ENCODE measurements at regions not wholly inside any gene's neighbourhood (a gene's known extent, or its start where the extent isn't known, plus 50 kb on each side); places are given as distances from the start of the nearest gene placed in this dataset.

DNA sequence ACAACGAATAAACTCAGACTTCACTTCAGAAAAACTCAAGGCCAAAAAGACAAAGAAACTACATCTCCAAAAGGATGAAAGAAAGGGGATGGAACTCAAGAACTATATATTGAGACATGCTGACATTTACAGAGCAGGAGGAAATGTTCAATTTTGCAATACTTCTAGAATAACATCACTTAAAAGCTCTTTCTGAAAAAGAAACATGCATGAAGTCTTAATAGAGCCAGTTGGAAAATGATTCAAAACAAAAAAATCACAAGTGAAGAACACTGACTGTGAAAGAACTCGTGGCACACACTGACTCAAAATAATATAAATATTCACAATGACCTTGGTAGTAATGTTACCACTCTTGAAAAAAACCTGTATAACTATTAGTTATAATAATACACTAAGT lies 267.8 kb upstream of the NREP start:
- no peaks in the 10 kb centered on the region for H3K79me2 ChIP-seq
- H3K27ac ChIP-seq = no peak overlapping the region
- no peaks in the 10 kb centered on the region for H3K27me3 ChIP-seq (ENCODE audit: control insufficient read depth, insufficient read depth, low read length)
- no peak overlapping the region for H2AFZ ChIP-seq
- H3K4me1 ChIP-seq = no peaks in the 10 kb centered on the region
- H3K4me2 ChIP-seq (ENCODE audit: low read length) = no peak overlapping the region
- H3K9ac ChIP-seq = no peak overlapping the region
- no peaks in the 10 kb centered on the region for H3K36me3 ChIP-seq (ENCODE audit: control insufficient read depth, insufficient read depth, low read length)
- no peaks in the 10 kb centered on the region for H3K9me3 ChIP-seq (ENCODE audit: control insufficient read depth, low read length)
- H3K4me3 ChIP-seq (ENCODE audit: low read depth, low read length) = no peak overlapping the region
- TF ChIP-seq, protein P1, sequence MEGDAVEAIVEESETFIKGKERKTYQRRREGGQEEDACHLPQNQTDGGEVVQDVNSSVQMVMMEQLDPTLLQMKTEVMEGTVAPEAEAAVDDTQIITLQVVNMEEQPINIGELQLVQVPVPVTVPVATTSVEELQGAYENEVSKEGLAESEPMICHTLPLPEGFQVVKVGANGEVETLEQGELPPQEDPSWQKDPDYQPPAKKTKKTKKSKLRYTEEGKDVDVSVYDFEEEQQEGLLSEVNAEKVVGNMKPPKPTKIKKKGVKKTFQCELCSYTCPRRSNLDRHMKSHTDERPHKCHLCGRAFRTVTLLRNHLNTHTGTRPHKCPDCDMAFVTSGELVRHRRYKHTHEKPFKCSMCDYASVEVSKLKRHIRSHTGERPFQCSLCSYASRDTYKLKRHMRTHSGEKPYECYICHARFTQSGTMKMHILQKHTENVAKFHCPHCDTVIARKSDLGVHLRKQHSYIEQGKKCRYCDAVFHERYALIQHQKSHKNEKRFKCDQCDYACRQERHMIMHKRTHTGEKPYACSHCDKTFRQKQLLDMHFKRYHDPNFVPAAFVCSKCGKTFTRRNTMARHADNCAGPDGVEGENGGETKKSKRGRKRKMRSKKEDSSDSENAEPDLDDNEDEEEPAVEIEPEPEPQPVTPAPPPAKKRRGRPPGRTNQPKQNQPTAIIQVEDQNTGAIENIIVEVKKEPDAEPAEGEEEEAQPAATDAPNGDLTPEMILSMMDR (IDR thresholded peaks at IDR 0.05) = no peak

DNA sequence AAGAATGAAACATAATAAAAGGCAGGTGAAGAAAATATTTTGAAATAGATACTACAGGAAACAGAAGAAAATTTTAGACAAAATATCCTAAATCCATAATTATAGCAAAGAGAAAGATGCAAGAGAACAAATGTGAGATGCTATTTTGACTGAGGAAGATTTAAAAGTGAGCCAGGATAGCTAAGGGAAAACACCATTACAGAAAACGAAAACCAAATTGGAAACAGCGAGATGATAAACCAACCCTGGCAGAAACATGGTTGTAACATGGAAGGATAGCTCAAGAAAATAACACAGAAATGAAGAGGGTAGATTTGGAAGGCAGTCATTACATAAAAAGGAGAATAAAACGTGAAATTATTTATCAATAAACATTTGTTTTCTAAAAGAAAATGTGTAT lies 267.2 kb upstream of the NREP start:
- Histone ChIP-seq H2AFZ (no peak overlapping the region), H3K27ac (no peak overlapping the region)
- TF ChIP-seq, protein P1 (IDR thresholded peaks at IDR 0.05) = no peak

DNA sequence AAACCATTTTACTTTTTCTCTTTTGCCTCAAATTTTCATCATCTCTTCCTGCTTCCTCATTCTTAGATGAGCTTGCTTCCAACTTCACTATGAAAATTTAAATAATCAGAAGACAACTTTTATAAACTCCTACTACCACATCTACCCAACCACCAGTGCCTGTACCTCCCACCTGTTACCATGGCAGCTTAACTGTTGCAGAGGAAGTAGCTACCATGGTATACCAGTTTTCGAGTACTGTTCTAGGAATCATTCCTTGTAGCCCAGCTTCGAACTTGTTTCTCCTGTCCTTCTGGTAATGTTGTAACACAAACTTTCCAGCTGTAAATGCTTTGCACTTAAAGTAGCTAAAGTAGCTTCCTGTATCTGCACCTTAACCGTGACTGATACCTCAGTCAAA lies 266.8 kb upstream of the NREP start:
- Histone ChIP-seq H3K79me2 (no peaks in the 10 kb centered on the region), H3K27ac (no peak overlapping the region), H2AFZ (no peak overlapping the region), H3K27me3 (ENCODE audit: control insufficient read depth, insufficient read depth, low read length) (no peaks in the 10 kb centered on the region), H3K4me2 (ENCODE audit: low read length) (no peak overlapping the region), H3K4me3 (ENCODE audit: low read depth, low read length) (no peak overlapping the region), H3K4me1 (no peaks in the 10 kb centered on the region), H3K9ac (no peak overlapping the region), H3K36me3 (ENCODE audit: control insufficient read depth, insufficient read depth, low read length) (no peaks in the 10 kb centered on the region), H3K9me3 (ENCODE audit: control insufficient read depth, low read length) (no peaks in the 10 kb centered on the region)
- TF ChIP-seq, protein P1 (IDR thresholded peaks at IDR 0.05) = no peak

More for the DNA sequence above, 267.2 kb upstream of the NREP start:
- Histone ChIP-seq H3K79me2 (no peaks in the 10 kb centered on the region), H3K27me3 (ENCODE audit: control insufficient read depth, insufficient read depth, low read length) (no peaks in the 10 kb centered on the region), H3K4me3 (ENCODE audit: low read depth, low read length) (no peak overlapping the region), H3K4me1 (no peaks in the 10 kb centered on the region), H3K4me2 (ENCODE audit: low read length) (no peak overlapping the region), H3K36me3 (ENCODE audit: control insufficient read depth, insufficient read depth, low read length) (no peaks in the 10 kb centered on the region), H3K9me3 (ENCODE audit: control insufficient read depth, low read length) (no peaks in the 10 kb centered on the region), H3K9ac (no peak overlapping the region)

DNA sequence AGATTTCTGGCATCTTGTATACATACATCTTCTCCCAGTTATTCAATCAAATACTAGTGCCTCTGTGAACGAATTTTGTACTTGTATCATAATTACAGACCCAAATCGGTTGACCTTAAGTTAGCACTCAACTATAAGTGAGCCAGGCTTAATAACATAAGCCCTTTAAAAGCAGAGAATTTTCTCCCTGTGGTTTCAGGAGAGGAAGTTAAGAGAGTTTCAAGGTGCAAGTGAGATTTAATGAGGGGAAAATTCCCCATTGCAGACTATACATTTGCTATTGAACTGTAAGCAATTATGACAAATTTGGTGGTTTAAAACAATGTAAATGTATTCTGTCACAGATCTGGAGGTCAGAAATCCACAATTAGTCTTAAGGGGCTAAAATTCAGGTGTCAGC lies 261.9 kb upstream of the NREP start:
- H3K27me3 ChIP-seq (ENCODE audit: control insufficient read depth, insufficient read depth, low read length) = no peaks in the 10 kb centered on the region
- H3K9me3 ChIP-seq (ENCODE audit: control insufficient read depth, low read length) = no peaks in the 10 kb centered on the region
- no peak overlapping the region for H2AFZ ChIP-seq
- no peaks in the 10 kb centered on the region for H3K4me1 ChIP-seq
- no peak overlapping the region for H3K4me3 ChIP-seq (ENCODE audit: low read depth, low read length)
- no peaks in the 10 kb centered on the region for H3K36me3 ChIP-seq (ENCODE audit: control insufficient read depth, insufficient read depth, low read length)
- TF ChIP-seq, protein P1 (IDR thresholded peaks at IDR 0.05) = no peak
- H3K4me2 ChIP-seq (ENCODE audit: low read length) = no peak overlapping the region
- no peak overlapping the region for H3K27ac ChIP-seq
- no peak overlapping the region for H3K9ac ChIP-seq
- no peaks in the 10 kb centered on the region for H3K79me2 ChIP-seq

DNA sequence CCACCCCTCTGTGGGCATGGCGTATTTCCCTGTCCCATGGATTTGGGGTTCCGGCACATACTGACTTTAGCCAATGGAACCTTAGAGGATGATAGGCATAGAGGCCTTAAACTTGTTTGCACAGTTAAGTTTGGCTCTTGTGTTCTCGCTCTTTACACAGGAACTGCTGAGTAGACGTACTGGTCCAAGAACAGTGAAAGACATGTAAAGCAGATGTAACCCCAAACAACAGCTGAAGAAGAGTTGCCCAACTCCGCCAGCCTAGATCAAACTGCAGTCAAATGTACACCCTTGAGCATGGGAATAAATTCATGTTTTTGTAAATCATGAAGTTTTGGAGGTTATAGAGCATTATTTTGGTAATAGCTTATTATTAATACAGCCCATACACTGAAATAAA lies 260.0 kb upstream of the NREP start:
- Histone ChIP-seq H3K9me3 (ENCODE audit: control insufficient read depth, low read length) (no peaks in the 10 kb centered on the region), H3K79me2 (no peaks in the 10 kb centered on the region), H2AFZ (no peak overlapping the region), H3K9ac (no peak overlapping the region), H3K27me3 (ENCODE audit: control insufficient read depth, insufficient read depth, low read length) (no peaks in the 10 kb centered on the region), H3K4me3 (ENCODE audit: low read depth, low read length) (no peak overlapping the region), H3K36me3 (ENCODE audit: control insufficient read depth, insufficient read depth, low read length) (no peaks in the 10 kb centered on the region), H3K27ac (no peak overlapping the region), H3K4me2 (ENCODE audit: low read length) (no peak overlapping the region), H3K4me1 (no peaks in the 10 kb centered on the region)
- TF ChIP-seq, protein P1 (IDR thresholded peaks at IDR 0.05) = no peak

Data from parathyroid adenoma (tissue), 2 donors.